ENCODE measurements at regions not wholly inside any gene's neighbourhood (a gene's known extent, or its start where the extent isn't known, plus 50 kb on each side); places are given as distances from the start of the nearest gene placed in this dataset.
"Not testable (repeated sequence)": the region's sequence is repeated elsewhere in the genome, so short reads cannot be mapped to it uniquely, and the experiment has no call there.

GRCh38 chr9:18317896-18318295, 156.1 kb upstream of the ADAMTSL1 start:
- no peak for DNase-seq

DNA sequence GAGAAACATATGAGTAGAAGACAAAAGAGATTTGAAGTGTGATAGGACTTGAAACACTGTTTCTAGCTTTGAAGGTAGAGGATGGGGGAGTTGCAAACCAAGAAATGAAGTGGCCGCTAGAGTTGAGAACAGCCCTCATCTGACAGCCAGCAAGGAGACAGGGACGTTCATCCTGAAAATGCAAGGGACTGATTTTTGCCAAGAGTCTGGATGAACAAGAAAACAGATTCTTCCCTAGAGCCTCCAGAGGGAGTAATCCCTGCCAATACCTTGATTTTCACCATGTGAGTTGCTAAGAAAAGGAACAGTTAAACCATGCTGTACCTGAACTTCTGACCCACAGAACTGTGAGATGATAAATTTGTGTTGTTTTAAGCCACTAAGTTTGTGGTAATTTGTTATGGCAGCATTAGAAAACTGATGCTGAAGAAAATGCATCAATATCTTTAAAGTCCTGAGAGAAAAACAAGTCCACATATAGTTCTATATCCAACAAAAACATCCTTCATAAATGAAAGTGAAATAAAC, 154.0 kb upstream of the ADAMTSL1 start:
- no peak for DNase-seq

GRCh38 chr9:18324928-18325745, 148.8 kb upstream of the ADAMTSL1 start:
- DNase-seq = no peak

- not testable (repeated sequence) for DNase-seq
Observed at GRCh38 chr9:18325746-18326011, 148.3 kb upstream of the ADAMTSL1 start.

DNA sequence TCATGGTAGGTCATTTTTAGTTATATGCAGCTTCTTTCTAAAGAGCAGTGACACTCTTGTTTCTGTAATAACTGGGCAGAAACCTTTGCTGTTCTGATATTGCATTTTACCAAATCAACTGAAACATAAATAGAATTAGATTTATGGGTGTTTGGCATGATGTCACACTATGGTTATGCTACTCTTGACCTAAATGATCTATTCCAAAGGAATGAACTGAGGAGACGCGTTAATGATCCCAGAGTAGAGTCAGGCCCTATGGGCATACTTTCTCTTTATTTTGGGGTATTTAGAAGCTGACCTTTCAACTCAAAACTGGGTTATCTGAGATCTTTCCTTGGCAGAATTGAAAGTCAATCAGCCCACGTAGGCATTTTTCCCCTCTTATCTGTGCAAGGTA, 146.8 kb upstream of the ADAMTSL1 start:
- DNase-seq = no peak

GRCh38 chr9:18330401-18331309, 143.3 kb upstream of the ADAMTSL1 start:
- DNase-seq = no peak

- no peak for DNase-seq
Observed at GRCh38 chr9:18331310-18331684, 142.7 kb upstream of the ADAMTSL1 start.

DNA sequence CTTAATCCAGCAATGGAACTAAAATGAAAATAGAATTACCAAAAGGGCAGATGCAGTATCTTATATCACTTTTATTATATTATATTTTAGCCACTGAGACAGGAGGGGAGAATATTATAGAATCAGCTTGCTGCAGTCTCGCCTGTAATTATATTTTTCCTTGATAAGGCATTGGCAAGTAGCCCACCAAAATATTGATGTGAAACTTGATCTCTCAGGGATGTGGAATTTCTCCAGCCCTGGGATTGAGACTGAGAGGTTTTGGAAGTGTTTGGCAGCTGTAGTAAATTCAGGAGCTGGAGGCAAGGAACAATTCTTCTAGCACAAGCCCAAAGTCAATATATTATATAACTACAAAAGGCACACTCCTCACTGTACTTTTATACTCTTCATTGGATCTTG, 142.1 kb upstream of the ADAMTSL1 start:
- no peak for DNase-seq

DNA sequence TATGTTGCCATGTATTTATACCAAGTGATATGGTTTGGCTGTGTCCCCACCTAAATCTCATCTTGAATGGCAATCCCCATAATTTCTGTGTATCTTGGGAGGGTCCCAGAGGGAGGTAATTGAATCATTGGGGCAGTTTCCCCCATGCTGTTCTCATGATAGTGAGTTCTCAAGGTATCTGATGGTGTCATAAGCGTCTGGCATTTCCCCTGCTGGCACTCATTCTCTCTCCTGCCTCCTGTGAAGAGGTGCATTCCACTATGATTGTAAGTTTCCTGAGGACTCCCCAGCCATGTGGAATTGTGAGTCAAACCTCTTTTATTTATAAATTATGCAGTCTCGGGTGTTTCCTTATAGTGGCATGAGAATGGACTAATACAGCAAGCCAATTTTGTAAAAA, 140.8 kb upstream of the ADAMTSL1 start:
- no peak for DNase-seq

GRCh38 chr9:18335825-18336224, 138.1 kb upstream of the ADAMTSL1 start:
- no peak for DNase-seq

GRCh38 chr9:18338042-18338441, 135.9 kb upstream of the ADAMTSL1 start:
- no peak for DNase-seq

DNA sequence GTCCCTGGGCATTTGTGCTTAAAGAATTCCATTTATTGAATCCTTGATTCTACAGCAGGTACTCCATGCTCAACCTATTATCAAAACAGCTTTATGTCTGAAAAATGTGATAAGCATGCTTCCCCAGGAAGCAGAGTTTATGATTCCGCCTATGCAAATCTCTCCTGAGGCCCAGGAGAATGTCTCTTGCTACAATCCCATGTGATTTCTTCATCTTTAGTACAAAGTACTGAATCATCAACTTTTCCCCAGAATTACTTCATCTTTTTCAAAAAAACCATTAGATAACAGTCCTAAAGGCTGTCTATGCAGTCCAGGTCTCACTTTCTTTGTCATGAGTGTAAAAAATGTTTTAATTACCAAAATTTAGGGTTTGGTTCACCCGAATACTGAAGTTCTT, 130.2 kb upstream of the ADAMTSL1 start:
- no peak for DNase-seq

DNA sequence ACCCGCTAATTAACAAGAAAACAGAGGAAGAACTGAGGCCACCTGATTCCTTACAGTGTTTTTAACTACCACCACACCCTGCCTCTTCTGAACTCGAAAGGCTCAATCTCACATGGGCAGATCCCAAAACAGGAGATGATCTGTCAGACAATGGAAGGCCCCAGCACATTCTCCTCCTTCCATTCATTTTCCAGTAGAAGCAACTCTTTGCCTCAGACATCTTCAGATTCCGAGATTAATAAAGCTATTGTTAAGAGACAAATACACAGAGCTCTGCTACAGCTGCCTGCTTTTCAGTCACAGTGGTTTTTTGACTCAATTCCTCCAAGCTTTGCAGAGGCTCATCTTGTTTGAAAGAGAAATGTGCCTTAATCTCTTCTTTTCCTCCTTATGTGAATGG, 127.2 kb upstream of the ADAMTSL1 start:
- DNase-seq = no peak

- DNase-seq = no peak
Observed at GRCh38 chr9:18347386-18348082, 126.4 kb upstream of the ADAMTSL1 start.

GRCh38 chr9:18348083-18348475, 125.9 kb upstream of the ADAMTSL1 start:
- DNase-seq = no peak

- DNase-seq = no peak
Observed at GRCh38 chr9:18349530-18349929, 124.4 kb upstream of the ADAMTSL1 start.

- DNase-seq = no peak
Observed at GRCh38 chr9:18350036-18350435, 123.9 kb upstream of the ADAMTSL1 start.

DNA sequence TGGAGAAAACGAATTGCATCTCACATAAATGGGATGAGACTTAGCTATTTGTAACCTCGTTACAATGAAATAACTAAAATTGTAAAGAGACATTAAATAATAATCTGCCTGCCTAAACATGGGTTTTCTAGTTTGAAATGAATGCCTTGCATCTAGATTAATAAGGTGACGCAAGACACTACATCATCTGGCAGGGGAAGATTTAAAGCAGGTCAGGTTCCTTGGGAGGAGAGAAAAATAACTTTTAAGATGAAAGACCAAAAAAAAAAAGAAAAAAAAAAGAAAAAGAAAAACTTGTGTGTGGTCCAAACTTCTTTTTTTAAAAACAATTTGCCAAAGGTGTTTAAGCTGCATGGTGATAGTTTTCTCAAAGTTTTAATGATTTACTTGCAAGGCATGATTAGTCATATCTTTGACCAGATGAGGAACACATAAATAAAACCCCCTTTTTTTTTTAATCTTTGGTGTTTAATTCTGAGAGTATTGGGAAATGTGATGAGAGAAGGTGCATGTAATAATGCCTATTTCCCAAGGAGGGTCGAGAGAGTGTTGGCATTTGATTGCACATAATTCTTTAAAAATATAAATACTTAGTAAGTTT, 122.9 kb upstream of the ADAMTSL1 start:
- no peak for DNase-seq

DNA sequence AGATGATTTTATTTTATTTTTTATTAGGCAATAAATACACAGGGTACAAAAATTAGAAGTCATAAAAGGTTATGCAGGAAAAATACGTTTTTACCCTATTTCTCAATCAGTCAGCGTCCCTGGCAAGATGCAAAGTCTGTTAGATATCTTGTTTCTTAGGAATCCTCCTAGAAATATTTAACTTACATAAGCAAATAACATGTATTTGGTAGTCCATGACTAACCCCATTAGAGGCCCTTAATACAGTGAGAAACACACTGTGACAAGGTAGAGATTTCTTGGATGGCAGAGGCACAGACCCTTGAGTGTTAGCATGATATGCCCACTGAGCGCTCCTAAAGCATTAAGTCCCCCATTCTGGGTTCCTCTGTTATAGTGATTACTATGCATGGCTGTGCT, 121.2 kb upstream of the ADAMTSL1 start:
- no peak for DNase-seq

DNA sequence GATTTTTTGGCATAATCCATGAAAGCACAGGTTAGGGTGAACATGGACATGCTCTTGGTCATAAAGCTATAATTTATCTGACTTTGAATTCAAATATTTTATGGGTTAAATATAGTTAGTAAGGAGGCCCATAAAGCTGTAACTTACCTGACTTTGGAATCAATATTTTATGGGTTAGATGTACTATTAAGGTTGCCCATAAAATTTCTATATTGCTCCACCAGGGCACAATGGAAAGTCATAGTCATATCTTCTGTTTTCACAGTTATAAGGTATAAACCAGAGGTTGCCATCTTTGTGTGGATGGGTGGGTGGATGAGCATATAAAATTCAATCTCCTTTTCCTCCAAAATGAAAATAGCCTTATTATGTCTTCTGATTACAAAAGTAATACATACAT, 120.5 kb upstream of the ADAMTSL1 start:
- no peak for DNase-seq

DNA sequence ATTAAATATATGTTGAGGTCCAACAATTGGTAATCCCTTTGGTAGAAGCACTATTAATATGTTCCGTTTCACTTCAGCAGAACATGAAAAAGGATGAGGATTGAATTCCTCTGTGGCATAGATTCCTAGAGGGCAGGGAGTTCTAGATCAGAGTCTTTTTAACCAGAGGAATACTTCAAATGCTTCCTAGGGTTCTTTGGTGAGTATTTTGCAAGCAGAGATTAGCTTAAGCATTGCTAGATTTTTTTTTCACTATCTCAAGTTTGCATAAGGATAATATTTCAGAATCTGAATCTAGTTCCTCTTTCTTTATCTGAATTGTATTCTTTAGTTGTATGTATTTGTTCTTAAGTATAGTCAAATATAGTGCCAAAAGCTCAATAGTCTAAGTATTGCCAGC, 116.6 kb upstream of the ADAMTSL1 start:
- no peak for DNase-seq

DNA sequence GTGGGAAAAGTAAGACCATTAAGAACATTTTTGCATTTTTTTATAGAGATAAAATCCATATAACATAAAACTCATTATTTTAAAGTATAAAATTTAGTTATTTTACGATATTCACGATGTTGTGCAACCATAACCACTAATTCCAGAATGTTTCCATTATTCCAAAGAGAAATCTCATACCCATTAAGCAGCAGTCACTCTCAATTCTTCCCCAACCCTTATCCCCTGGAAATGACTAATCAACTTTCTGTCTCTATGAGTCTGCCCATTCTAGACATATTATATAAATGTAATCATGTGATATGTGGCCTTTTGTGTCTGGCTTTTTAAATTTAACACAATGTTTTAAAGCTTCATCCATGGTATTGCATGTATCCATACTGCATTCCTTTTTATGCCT, 115.6 kb upstream of the ADAMTSL1 start:
- no peak for DNase-seq

- DNase-seq = no peak
Observed at GRCh38 chr9:18359335-18359734, 114.6 kb upstream of the ADAMTSL1 start.
